Fibroblast of lung (primary cell): ENCODE measurements at regions not wholly inside any gene's neighbourhood (a gene's known extent, or its start where the extent isn't known, plus 50 kb on each side); places are given as distances from the start of the nearest gene placed in this dataset.

Source experiments
- EZH2 ChIP-seq: IDR thresholded peaks from 2 replicates; pipeline ENCODE4 v1.5.1; 2012; ENCODE audit warnings: low read length, control low read depth, mild to moderate bottlenecking; ENCODE audit errors: missing control alignments
- TF ChIP-seq, protein P1 (sequence below), 2 donors: IDR thresholded peaks in 1 of 2; conservative IDR thresholded peaks in 1 of 2; 1 replicate in 1 of 2; 2 replicates in 1 of 2; pipeline ENCODE4 v1.5.1; 2011 to 2012; ENCODE audit warnings: low read length in 2 of 2, control low read depth in 1 of 2, inconsistent platforms in 1 of 2, low read depth in 1 of 2, mild to moderate bottlenecking in 1 of 2

DNA sequence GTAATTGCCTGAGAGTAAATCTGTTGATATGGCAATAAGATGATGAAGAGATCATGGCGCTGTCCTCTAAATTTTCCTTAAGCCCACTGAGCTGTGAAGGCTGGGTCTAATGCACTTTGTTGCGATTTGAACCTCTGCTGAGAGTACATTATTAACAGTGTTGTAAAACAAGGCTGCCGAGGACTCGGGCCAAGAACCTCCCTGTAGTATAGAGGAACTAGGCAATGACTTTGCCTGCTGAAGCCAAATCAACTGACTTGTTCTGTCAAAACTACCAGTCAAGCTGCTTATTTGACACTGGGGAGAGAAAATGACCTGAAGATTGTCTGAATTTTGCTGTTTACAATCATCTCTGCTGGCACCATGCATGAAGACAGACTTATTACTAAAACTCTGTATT lies 1154.7 kb downstream of the DTWD2 start:
- TF ChIP-seq, protein P1, sequence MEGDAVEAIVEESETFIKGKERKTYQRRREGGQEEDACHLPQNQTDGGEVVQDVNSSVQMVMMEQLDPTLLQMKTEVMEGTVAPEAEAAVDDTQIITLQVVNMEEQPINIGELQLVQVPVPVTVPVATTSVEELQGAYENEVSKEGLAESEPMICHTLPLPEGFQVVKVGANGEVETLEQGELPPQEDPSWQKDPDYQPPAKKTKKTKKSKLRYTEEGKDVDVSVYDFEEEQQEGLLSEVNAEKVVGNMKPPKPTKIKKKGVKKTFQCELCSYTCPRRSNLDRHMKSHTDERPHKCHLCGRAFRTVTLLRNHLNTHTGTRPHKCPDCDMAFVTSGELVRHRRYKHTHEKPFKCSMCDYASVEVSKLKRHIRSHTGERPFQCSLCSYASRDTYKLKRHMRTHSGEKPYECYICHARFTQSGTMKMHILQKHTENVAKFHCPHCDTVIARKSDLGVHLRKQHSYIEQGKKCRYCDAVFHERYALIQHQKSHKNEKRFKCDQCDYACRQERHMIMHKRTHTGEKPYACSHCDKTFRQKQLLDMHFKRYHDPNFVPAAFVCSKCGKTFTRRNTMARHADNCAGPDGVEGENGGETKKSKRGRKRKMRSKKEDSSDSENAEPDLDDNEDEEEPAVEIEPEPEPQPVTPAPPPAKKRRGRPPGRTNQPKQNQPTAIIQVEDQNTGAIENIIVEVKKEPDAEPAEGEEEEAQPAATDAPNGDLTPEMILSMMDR (conservative IDR thresholded peaks at IDR 0.05 in 1 of 2, IDR thresholded peaks at IDR 0.05 in 1 of 2; ENCODE audit: low read depth in 1 of 2, low read length in 2 of 2), result no peak
- TF ChIP-seq EZH2, result no peak
